ENCODE measurements at regions not wholly inside any gene's neighbourhood (a gene's known extent, or its start where the extent isn't known, plus 50 kb on each side); places are given as distances from the start of the nearest gene placed in this dataset.

DNA sequence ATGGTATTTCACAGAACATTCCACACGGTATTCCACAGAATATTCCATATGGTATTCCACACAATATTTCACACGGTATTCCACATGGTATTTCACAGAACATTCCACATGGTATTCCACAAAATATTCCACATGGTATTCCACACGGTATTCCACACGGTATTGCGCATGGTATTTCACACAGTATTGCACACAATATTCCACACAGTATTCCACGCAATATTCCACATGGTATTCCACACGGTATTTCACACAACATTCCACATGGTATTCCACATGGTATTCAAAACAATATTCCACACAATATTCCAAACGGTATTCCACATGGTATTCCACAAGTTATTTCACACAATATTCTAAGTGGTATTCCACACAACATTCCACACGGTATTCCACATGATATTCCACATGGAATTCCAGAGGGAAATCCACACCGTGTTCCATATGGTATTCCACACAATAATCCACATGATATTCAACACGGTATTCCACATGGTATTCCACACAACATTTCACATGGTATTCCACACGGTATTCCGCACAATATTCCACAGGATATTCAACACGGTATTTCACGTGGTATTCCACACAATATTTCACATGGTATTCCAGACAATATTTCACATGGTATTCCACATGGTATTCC, 136.7 kb upstream of the CHST15 start (continued):
- TF ChIP-seq ZNF114 (CRISPR knock-in tag; IDR thresholded peaks at IDR 0.05) (no peak), CREB1 (CRISPR knock-in tag; IDR thresholded peaks at IDR 0.05; ENCODE audit: low read depth) (no peak), JUNB (IDR thresholded peaks at IDR 0.05; ENCODE audit: unreplicated experiment) (no peak), STAT1 (IDR thresholded peaks at IDR 0.05; ENCODE audit: unreplicated experiment) (no peak), NANOG (IDR thresholded peaks at IDR 0.05; ENCODE audit: borderline replicate concordance) (no peak), EZH2phosphoT487 (IDR thresholded peaks at IDR 0.05; ENCODE audit: unreplicated experiment) (no peak)
- TF ChIP-seq, protein P1, sequence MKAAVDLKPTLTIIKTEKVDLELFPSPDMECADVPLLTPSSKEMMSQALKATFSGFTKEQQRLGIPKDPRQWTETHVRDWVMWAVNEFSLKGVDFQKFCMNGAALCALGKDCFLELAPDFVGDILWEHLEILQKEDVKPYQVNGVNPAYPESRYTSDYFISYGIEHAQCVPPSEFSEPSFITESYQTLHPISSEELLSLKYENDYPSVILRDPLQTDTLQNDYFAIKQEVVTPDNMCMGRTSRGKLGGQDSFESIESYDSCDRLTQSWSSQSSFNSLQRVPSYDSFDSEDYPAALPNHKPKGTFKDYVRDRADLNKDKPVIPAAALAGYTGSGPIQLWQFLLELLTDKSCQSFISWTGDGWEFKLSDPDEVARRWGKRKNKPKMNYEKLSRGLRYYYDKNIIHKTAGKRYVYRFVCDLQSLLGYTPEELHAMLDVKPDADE (IDR thresholded peaks at IDR 0.05), result no peak
- TF ChIP-seq, protein P2, sequence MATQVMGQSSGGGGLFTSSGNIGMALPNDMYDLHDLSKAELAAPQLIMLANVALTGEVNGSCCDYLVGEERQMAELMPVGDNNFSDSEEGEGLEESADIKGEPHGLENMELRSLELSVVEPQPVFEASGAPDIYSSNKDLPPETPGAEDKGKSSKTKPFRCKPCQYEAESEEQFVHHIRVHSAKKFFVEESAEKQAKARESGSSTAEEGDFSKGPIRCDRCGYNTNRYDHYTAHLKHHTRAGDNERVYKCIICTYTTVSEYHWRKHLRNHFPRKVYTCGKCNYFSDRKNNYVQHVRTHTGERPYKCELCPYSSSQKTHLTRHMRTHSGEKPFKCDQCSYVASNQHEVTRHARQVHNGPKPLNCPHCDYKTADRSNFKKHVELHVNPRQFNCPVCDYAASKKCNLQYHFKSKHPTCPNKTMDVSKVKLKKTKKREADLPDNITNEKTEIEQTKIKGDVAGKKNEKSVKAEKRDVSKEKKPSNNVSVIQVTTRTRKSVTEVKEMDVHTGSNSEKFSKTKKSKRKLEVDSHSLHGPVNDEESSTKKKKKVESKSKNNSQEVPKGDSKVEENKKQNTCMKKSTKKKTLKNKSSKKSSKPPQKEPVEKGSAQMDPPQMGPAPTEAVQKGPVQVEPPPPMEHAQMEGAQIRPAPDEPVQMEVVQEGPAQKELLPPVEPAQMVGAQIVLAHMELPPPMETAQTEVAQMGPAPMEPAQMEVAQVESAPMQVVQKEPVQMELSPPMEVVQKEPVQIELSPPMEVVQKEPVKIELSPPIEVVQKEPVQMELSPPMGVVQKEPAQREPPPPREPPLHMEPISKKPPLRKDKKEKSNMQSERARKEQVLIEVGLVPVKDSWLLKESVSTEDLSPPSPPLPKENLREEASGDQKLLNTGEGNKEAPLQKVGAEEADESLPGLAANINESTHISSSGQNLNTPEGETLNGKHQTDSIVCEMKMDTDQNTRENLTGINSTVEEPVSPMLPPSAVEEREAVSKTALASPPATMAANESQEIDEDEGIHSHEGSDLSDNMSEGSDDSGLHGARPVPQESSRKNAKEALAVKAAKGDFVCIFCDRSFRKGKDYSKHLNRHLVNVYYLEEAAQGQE (IDR thresholded peaks at IDR 0.05; ENCODE audit: unreplicated experiment), result no peak

DNA sequence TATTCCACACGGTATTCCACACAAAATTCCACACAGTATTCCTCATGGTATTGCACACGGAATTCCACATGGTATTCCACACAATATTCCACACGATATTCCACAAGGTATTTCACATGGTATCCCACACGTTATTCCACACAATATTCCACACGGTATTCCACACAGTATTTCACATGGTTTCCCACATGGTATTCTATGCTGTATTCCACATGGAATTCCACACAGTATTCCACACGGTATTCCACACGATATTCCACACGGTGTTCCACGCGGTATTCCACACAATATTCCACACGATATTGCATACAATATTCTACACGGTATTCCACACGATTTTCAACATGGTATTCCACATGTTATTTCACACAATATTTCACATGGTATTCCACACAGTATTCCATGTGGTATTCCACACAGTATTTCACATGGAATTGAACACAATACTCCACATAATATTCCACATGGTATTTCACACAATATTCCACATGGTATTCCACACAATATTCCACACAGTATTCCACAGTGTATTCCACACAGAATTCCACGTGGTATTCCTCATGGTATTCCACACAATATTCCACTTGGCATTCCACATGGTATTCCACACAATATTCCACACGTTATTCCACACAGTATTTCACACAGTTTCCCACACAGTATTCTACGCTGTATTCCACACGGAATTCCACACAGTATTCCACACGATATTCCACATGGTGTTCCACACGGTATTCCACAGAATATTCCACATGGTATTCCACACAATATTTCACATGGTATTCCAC, 136.0 kb upstream of the CHST15 start:
- Histone ChIP-seq H3F3A (replicated peaks; ENCODE audit: low read depth) (0 out of 2 replicates have a peak, but pooled peaks cover 4% of the 10 kb centered on the region), H3K4me1 (ENCODE audit: insufficient read depth) (no peaks in the 10 kb centered on the region), H3K27me3 (ENCODE audit: insufficient read depth) (no peaks in the 10 kb centered on the region), H3K36me3 (ENCODE audit: insufficient read depth) (no peaks in the 10 kb centered on the region), H3K4me2 (no peak overlapping the region), H4K20me1 (replicated peaks; ENCODE audit: insufficient read depth) (no peaks in the 10 kb centered on the region), H3K4me3 (no peak overlapping the region), H3K9me2 (ENCODE audit: insufficient read depth) (0 out of 2 replicates have a peak, but pooled peaks cover 5% of the 10 kb centered on the region), H3K27ac (ENCODE audit: low read depth) (no peak overlapping the region), H3K79me2 (replicated peaks; ENCODE audit: insufficient read depth) (no peaks in the 10 kb centered on the region), H2AFZ (no peak overlapping the region)
- no peaks in the 10 kb centered on the region for H3K4me1 Mint-ChIP-seq
- peaks cover 4% of the 10 kb centered on the region for H3K27me3 Mint-ChIP-seq (ENCODE audit: insufficient read depth, low read depth, poor library complexity)
- peaks cover 49% of the 10 kb centered on the region for H3K9me3 Mint-ChIP-seq
- no peak overlapping the region for H3K4me3 Mint-ChIP-seq
- ATAC-seq (no peak), DNase-seq (ENCODE audit: low spot score) (no peak)
- 0 out of 3 replicates have a peak, but pooled peaks cover 5% of the 10 kb centered on the region for H3K36me3 Mint-ChIP-seq (ENCODE audit: low read depth)
- H3K27ac Mint-ChIP-seq, result no peak overlapping the region
- TF ChIP-seq, protein P3, sequence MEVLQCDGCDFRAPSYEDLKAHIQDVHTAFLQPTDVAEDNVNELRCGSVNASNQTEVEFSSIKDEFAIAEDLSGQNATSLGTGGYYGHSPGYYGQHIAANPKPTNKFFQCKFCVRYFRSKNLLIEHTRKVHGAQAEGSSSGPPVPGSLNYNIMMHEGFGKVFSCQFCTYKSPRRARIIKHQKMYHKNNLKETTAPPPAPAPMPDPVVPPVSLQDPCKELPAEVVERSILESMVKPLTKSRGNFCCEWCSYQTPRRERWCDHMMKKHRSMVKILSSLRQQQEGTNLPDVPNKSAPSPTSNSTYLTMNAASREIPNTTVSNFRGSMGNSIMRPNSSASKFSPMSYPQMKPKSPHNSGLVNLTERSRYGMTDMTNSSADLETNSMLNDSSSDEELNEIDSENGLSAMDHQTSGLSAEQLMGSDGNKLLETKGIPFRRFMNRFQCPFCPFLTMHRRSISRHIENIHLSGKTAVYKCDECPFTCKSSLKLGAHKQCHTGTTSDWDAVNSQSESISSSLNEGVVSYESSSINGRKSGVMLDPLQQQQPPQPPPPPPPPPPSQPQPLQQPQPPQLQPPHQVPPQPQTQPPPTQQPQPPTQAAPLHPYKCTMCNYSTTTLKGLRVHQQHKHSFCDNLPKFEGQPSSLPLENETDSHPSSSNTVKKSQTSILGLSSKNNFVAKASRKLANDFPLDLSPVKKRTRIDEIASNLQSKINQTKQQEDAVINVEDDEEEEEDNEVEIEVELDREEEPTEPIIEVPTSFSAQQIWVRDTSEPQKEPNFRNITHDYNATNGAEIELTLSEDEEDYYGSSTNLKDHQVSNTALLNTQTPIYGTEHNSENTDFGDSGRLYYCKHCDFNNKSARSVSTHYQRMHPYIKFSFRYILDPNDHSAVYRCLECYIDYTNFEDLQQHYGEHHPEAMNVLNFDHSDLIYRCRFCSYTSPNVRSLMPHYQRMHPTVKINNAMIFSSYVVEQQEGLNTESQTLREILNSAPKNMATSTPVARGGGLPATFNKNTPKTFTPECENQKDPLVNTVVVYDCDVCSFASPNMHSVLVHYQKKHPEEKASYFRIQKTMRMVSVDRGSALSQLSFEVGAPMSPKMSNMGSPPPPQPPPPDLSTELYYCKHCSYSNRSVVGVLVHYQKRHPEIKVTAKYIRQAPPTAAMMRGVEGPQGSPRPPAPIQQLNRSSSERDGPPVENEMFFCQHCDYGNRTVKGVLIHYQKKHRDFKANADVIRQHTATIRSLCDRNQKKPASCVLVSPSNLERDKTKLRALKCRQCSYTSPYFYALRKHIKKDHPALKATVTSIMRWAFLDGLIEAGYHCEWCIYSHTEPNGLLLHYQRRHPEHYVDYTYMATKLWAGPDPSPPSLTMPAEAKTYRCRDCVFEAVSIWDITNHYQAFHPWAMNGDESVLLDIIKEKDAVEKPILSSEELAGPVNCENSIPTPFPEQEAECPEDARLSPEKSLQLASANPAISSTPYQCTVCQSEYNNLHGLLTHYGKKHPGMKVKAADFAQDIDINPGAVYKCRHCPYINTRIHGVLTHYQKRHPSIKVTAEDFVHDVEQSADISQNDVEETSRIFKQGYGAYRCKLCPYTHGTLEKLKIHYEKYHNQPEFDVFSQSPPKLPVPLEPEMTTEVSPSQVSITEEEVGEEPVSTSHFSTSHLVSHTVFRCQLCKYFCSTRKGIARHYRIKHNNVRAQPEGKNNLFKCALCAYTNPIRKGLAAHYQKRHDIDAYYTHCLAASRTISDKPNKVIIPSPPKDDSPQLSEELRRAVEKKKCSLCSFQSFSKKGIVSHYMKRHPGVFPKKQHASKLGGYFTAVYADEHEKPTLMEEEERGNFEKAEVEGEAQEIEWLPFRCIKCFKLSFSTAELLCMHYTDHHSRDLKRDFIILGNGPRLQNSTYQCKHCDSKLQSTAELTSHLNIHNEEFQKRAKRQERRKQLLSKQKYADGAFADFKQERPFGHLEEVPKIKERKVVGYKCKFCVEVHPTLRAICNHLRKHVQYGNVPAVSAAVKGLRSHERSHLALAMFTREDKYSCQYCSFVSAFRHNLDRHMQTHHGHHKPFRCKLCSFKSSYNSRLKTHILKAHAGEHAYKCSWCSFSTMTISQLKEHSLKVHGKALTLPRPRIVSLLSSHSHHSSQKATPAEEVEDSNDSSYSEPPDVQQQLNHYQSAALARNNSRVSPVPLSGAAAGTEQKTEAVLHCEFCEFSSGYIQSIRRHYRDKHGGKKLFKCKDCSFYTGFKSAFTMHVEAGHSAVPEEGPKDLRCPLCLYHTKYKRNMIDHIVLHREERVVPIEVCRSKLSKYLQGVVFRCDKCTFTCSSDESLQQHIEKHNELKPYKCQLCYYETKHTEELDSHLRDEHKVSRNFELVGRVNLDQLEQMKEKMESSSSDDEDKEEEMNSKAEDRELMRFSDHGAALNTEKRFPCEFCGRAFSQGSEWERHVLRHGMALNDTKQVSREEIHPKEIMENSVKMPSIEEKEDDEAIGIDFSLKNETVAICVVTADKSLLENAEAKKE (CRISPR knock-in tag; IDR thresholded peaks at IDR 0.05), result no peak
- no peak for TF ChIP-seq ZNF114 (CRISPR knock-in tag; IDR thresholded peaks at IDR 0.05)
- TF ChIP-seq POLR2AphosphoS5 (IDR thresholded peaks at IDR 0.05; ENCODE audit: low read depth), result no peak
- no peak for TF ChIP-seq JUNB (IDR thresholded peaks at IDR 0.05; ENCODE audit: unreplicated experiment)
- TF ChIP-seq EZH2 (IDR thresholded peaks at IDR 0.05; ENCODE audit: low read depth, unreplicated experiment), result no peak
